NCI-H2171 (cell line): ENCODE measurements at regions not wholly inside any gene's neighbourhood (a gene's known extent, or its start where the extent isn't known, plus 50 kb on each side); places are given as distances from the start of the nearest gene placed in this dataset.
"Not testable (repeated sequence)": the region's sequence is repeated elsewhere in the genome, so short reads cannot be mapped to it uniquely, and the experiment has no call there.

Experiments used
- DNase-seq: peaks from one replicate; lab custom pipeline; 2025; lab: John Stamatoyannopoulos, UW

GRCh38 chr12:59517522-59517921, 78.3 kb upstream of the SLC16A7 start:
- no peak for DNase-seq

- no peak for DNase-seq
Measured at GRCh38 chr12:59500915-59501314, 94.9 kb upstream of the SLC16A7 start.

GRCh38 chr12:59500335-59500734, 95.5 kb upstream of the SLC16A7 start:
- no peak for DNase-seq

GRCh38 chr12:59499774-59500173, 96.1 kb upstream of the SLC16A7 start:
- no peak for DNase-seq

GRCh38 chr12:59494617-59495016, 101.2 kb upstream of the SLC16A7 start:
- no peak for DNase-seq

GRCh38 chr12:59491877-59492276, 104.0 kb upstream of the SLC16A7 start:
- DNase-seq = no peak

- DNase-seq = no peak
Measured at GRCh38 chr12:59486827-59487226, 109.0 kb upstream of the SLC16A7 start.

GRCh38 chr12:59484575-59484974, 111.3 kb upstream of the SLC16A7 start:
- no peak for DNase-seq

- not testable (repeated sequence) for DNase-seq
Measured at GRCh38 chr12:59474236-59474635, 121.6 kb upstream of the SLC16A7 start.

GRCh38 chr12:59472273-59472672, 123.6 kb upstream of the SLC16A7 start:
- DNase-seq = no peak

- no peak for DNase-seq
Measured at GRCh38 chr12:59459966-59460660, 135.7 kb upstream of the SLC16A7 start.

- DNase-seq = no peak
Measured at GRCh38 chr12:59453475-59453874, 142.4 kb upstream of the SLC16A7 start.

- peak; percentile 25 for DNase-seq
Measured at GRCh38 chr12:59452746-59453145, 143.1 kb upstream of the SLC16A7 start.

GRCh38 chr12:59452259-59452658, 143.6 kb upstream of the SLC16A7 start:
- no peak for DNase-seq

GRCh38 chr12:59446116-59446515, 149.7 kb upstream of the SLC16A7 start:
- no peak for DNase-seq

GRCh38 chr12:59444932-59445331, 150.9 kb upstream of the SLC16A7 start:
- DNase-seq = no peak

GRCh38 chr12:59432057-59432456, 163.8 kb upstream of the SLC16A7 start:
- no peak for DNase-seq

GRCh38 chr12:59431266-59431665, 164.6 kb upstream of the SLC16A7 start:
- no peak for DNase-seq

- no peak for DNase-seq
Measured at GRCh38 chr12:59429766-59430165, 166.1 kb upstream of the SLC16A7 start.

GRCh38 chr12:59425798-59426197, 170.0 kb upstream of the SLC16A7 start:
- peak; percentile 61 for DNase-seq

- not testable (repeated sequence) for DNase-seq
Measured at GRCh38 chr12:59424666-59425065, 171.2 kb upstream of the SLC16A7 start.

GRCh38 chr12:59414051-59414450, 181.8 kb upstream of the SLC16A7 start:
- DNase-seq = no peak

GRCh38 chr12:59408431-59408830, 187.4 kb upstream of the SLC16A7 start:
- DNase-seq = no peak

- DNase-seq = no peak
Measured at GRCh38 chr12:59407799-59408198, 188.0 kb upstream of the SLC16A7 start.
